HG03108 (cell line): ENCODE measurements at regions not wholly inside any gene's neighbourhood (a gene's known extent, or its start where the extent isn't known, plus 50 kb on each side); places are given as distances from the start of the nearest gene placed in this dataset.
"Not testable (repeated sequence)": the region's sequence is repeated elsewhere in the genome, so short reads cannot be mapped to it uniquely, and the experiment has no call there.

ENCODE experiments used
- ATAC-seq: cut with Tn5 transposase; IDR thresholded peaks from one replicate; pipeline ENCODE4 v1.9.1; 2021; ENCODE audit warnings: moderate library complexity; ENCODE audit not compliant: unreplicated experiment

GRCh38 chr6:27049863-27050781 lies 197.4 kb upstream of the PRSS16 start:
- no peak for ATAC-seq

- ATAC-seq: not testable (repeated sequence)
Measured at GRCh38 chr6:27052082-27052730, 195.3 kb upstream of the PRSS16 start.

DNA sequence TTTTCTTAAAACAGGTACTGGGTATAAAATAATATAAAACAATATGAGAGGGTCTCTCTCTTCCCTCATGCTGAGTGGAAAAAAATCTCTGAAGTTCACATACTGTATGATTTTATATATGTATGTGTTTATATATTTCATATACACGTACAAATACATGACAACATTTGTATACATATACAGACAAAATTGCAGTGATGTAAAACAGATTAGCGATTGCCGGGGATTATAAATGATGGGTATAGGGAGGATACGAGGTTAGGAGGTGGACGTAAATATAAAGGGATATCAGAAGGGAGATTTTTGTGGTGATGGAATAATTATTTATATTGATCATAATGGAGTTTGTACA lies 194.8 kb upstream of the PRSS16 start:
- no peak for ATAC-seq

- peak; percentile 45 for ATAC-seq
Measured at GRCh38 chr6:27053738-27054137, 193.8 kb upstream of the PRSS16 start.

GRCh38 chr6:27056615-27057014 lies 190.9 kb upstream of the PRSS16 start:
- ATAC-seq: no peak

GRCh38 chr6:27059621-27060425 lies 187.7 kb upstream of the PRSS16 start:
- ATAC-seq: no peak

DNA sequence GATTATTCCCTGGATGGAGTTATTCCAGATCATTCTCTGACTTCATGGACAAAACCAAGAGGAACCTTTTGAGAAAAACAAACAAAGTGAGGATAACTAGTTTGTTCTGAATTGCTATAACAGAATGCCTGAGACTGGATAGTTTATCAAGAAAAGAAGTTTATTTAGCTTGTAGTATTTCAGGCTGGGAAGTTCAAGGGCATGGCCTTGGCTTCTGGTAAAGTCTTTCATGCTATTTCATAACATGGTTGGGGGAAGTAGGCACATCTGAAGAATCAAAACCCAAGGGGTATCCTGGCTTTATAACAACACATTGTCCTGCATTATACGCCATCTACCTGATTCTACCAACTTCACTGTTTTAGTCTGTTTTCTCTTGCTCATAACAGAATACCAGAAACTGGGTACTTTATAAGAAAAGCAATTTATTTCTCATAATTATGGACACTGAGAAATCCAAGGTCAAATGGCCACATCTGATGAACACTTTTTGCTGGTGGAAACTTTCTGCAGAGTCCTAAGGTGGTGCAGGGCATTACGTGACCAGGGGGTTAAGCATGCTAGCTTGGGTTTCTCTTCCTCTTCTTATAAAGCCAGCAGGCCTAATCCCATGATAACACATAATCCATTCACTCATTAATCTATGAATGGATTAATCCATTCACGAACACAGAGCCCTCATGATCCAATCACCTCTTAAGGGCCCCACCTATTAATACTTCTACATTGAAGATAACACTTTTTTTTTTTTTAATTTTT lies 186.1 kb upstream of the PRSS16 start:
- no peak for ATAC-seq

DNA sequence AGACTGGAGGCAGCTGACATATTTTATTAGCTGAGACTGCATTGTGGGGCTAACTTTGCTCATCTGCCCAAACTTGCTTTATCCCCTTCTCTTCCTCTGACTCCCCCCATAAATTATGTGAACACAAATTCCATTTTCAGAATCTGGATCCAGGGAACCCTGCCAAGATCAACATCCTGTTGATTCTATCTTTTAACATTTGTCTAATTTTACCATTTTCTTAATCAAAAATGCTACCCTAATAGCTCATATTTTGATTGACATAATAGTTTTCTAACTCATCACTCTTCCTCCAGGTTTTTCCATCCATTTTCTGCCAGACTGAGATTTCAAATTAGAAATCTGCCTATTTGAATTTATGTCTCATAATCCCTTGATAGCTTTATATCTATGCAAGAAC lies 184.7 kb upstream of the PRSS16 start:
- ATAC-seq: no peak

DNA sequence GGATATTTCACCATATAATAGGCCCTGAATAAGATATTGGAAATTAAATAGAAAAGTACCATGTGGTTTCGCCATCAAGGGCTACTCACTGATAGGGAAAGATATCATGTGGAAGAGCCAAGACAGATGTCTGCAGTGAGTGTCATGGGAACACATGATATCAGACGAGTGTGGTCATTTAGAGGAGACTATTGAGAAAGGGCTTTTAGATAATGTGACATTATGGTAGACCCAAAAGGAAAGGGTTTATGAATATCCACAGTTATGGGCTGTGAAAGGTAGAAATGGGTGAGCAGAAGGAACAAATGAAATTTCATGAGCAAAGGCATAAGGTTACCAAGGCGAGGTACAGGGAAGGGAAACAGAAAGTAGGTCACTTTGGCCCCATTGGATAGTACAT lies 182.3 kb upstream of the PRSS16 start:
- no peak for ATAC-seq

GRCh38 chr6:27066381-27066780 lies 181.1 kb upstream of the PRSS16 start:
- ATAC-seq: no peak

GRCh38 chr6:27066802-27067201 lies 180.7 kb upstream of the PRSS16 start:
- no peak for ATAC-seq

GRCh38 chr6:27073441-27073840 lies 174.1 kb upstream of the PRSS16 start:
- ATAC-seq: no peak

- no peak for ATAC-seq
Measured at GRCh38 chr6:27076116-27076515, 171.4 kb upstream of the PRSS16 start.

GRCh38 chr6:27078734-27079357 lies 168.7 kb upstream of the PRSS16 start:
- ATAC-seq: no peak

GRCh38 chr6:27081188-27081587 lies 166.3 kb upstream of the PRSS16 start:
- no peak for ATAC-seq

GRCh38 chr6:27081931-27082330 lies 165.6 kb upstream of the PRSS16 start:
- ATAC-seq: no peak

DNA sequence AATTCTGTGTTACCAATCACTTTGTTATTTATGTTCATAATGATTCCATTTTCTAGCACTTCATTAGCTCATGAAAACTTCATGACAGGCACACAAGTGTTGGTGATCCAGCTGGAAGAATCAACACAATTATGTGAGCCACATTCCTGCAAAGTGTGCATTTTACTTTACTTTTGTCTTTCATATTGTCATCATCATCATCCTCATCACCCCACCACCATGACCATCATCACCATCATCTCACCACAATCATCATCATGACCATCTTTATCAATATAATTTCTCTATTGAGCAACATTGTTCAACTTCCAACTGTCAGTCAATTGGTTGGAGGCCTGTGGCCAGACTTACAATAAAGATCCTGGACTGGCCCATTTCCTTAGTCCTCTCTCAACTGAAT lies 159.4 kb upstream of the PRSS16 start:
- no peak for ATAC-seq

GRCh38 chr6:27091661-27092315 lies 155.7 kb upstream of the PRSS16 start:
- ATAC-seq: no peak

DNA sequence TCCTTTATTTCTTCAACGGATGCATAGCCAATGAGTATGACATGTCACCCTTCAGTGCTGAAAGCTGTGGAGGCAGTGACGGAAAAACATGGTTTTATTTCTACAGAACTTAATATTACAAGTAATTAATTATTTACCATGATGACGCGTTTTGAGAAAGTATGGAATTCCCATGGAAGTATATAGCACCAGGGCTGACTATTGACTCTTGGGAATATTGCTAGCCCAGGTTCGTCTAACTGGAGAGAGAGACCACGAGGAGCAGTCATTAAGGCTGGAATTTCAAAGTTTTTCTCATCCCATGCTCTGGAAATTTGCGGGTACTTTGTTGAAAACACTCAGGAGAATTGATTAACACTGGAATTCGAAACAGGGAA lies 155.2 kb upstream of the PRSS16 start:
- no peak for ATAC-seq

DNA sequence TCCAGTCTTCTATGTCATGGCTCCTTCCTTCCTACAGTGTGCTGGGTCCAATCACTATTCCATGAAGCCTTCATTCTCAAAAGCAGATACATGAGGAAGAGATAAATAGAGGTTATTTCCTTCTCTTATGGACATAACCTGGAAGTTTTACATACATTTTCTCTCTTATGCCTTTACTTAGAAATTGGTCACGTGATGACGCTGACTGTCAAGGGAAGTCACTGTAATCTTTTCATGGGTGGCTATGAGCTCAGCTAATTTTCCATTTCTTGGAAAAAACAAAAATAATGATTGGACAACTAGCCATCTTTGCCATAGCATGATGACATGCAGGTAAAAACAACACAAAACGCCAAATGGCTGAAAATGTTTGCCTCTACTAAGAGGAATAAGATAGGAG lies 151.6 kb upstream of the PRSS16 start:
- no peak for ATAC-seq
